ELR (cell line): ENCODE measurements at regions not wholly inside any gene's neighbourhood (a gene's known extent, or its start where the extent isn't known, plus 50 kb on each side); places are given as distances from the start of the nearest gene placed in this dataset.

Experiments
- DNase-seq: peaks from one replicate; pipeline ENCODE4 v3.0.0-alpha.2; 2015; ENCODE audit warnings: low read depth

- DNase-seq, result no peak
These were observed 651.0 kb downstream of the NR2F1-AS1 start for GRCh38 chr5:92930057-92930456.

DNA sequence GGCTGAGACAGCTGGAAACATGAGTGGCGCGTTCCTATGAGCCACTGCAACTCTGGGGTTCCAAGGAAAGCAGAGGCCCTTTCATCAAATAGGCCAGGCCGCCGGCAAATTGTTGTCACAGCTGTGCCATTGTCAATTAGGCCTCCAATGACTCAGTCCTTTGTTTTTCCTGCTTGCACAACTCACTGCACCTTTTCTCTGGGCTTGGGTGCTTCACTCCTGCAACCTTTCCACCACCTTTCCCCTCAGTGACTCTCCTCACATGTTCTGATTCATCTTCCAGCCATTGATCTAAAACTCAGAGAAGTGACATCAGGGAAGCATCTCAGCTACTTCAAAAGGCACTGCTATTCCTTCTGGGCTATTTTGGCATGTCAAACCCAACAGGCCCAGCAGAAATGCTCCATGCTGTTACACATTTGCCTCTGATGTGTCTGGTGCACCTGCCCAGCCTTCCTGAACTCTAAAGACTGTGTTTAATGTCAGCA, 653.7 kb downstream of the NR2F1-AS1 start:
- DNase-seq, result no peak

DNA sequence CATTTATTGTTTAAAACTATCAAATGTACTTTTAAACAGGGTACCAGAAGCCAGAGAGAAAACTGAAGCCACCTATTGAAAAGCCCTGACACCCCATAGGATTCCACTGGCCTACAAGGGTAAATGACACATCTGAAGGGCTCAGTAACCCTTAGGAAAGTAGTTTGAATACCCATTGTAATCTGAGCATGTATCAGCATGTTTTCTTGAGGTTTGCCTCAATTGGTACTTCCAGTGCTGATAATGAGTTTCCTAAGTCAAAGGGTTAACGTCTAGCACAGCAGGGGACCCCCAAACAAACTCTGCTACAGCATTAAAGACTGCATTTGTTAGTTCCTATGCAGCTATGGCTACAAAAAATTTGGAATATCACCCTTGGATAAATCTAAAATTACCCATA, 657.1 kb downstream of the NR2F1-AS1 start:
- DNase-seq, result no peak

DNA sequence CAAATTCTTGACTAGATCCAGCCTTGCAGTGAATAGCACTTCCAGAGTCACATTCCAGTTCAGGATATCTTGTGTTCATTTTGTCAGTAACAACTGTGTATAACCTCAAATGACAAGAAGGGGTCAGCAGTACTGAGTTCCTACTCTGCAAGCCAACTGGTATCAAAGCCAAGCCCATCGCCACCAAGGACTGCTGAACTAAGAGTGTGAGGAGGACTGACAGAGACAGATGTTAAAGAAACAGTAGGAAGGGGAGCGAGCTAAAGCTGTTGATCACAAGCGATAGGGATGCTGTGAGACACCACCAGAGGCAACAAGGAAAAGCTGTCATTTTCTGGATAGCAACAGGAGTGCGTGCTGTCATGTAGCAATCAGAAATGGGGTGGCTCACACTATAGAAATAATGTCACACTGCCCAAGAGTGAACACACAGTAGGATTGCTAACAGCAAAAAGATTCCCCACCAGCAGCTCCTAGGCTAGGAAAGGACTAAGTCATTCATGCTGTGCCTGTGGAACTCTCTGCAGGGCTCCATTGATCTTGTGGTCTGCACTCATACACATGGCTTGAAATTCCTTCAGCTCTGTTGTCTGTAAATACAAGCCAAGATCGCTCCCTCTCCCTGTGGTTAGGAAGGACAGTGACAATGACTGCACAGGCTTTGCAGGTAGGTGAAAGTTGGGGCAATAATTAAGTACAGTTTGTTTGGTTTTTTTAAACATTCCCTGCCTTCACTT, 658.6 kb downstream of the NR2F1-AS1 start:
- DNase-seq, result no peak

DNA sequence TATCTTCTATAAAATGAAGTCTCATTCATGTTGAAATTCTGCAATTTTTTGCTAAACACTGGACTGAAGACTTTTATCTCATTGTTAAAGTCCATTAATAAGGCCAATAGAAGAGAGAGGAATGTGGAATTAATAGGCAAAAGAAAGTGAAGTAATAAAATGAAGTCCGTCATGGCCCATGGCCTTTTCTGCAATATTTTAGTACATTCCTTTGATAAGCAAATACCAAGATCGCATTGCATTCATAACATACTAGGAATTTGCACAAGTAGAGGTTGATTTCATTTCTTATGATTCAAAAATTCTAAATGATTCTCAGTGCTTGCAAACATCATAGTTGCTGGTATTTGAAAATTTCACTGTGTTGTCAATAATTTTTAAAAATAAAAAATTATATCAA, 664.0 kb downstream of the NR2F1-AS1 start:
- no peak for DNase-seq

GRCh38 chr5:92916036-92916435, 665.0 kb downstream of the NR2F1-AS1 start:
- DNase-seq, result peak; percentile 51

DNA sequence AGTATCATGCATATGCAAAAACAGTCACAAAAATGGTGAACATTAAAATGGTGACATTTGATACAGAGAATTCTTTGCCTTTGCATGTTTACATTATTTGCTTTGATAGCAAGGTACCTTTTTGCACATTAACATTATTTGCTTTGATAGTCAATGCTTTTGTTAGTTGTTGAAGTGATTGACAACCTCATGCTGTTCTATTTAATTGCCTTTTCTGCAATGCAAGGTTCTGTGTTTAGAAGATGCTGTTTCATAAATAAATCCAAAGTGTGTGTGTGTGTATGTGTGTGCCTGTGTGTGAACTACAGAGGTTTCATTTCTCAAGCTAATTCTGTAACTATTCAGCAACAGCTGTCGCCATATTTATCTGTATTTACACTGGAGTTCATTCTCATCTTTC, 668.7 kb downstream of the NR2F1-AS1 start:
- DNase-seq, result no peak

DNA sequence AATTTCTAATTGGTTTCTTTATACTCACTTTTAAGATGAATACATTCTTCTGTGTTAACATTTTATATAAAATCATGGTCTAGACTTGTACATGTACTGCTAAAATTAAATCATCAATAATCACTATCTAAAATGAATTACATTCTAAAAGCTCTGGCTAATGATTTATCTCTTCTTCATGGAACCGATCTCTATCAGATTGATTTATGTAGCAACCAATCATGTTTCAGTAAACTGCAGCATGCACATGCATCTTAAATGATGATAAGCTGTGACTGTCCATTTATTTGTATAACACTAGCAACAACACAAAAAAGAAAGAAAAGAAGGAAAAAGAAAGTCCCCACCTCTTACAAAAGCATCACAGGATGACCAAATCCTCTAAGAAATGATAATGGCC, 669.2 kb downstream of the NR2F1-AS1 start:
- no peak for DNase-seq

DNA sequence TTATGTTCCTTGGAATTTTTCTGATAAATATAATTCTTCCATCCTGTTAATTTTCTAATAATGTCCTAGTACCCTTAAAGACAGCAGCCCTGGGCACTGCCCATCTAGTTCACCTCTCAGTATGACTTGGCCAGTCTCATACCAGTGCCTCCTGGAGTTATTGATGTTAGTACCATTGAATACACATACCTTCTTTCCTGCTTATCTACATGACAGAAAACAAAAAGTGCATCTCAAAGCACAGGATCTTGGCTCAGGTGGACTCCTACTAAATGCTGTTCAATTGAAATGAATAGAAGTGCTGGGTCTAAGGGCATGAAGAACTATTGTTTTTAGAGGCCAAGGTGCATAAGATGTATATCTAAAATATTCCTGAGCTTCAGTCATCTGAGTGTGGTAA, 669.7 kb downstream of the NR2F1-AS1 start:
- no peak for DNase-seq

GRCh38 chr5:92909602-92909962, 671.4 kb downstream of the NR2F1-AS1 start:
- DNase-seq, result peak; percentile 43

GRCh38 chr5:92908952-92909601, 671.9 kb downstream of the NR2F1-AS1 start:
- DNase-seq, result no peak

DNA sequence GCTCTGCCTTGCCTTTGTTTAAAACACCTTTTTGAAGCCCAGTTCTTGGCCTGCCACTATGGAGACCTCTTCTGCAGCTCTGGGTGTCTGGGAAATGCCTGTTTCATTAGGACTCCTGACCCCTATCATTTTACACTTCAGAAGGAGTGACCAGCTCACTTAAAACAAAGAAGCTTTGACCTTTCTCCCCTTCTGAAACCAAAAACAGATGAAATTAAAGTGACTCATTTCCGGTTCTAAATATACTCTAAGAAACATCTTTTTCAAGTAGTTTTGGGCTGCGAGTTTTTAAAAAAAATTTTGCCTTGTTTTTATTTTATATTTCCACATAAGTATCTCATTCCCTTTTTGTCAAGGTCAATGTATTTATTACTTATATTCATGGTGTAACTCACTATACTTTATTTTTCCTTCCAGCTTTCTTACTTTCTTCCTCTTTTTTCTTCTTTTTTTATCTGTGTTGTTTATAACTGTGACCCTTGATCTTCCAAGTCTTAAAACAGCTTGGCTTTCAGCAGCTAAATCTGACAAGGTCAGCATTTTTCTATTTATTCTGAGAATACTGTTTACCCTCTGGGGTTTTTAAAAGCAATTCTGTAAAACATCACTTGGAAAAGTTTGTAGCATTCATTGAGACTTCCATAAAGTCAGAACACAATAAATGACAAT, 672.9 kb downstream of the NR2F1-AS1 start:
- peak; percentile 72 for DNase-seq

DNA sequence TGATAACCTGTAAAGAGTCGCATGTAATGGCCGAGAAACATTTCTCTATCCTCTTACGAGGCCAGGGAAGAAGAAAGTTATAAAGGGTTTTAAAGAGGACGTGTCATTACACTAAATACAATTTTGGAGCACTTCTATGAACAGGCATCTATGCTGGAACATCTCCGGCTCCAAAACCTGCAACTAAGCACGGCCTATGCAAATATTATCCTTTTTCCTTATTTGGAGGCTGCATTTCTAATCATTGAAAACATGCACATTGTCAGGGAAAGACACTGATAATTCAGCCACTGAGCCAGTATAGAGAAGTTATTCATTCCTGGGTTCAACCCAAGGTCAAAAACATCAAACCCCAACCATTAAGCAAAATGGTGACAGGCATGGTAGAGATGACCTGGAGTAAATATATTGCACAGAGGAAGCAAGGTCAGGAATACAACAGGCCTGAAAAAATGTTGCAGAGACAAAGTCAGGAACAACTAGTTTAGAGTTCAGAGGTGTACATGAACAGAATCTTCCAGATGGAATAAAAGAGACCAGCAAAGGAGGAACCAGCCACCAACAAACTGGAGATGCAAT, 674.1 kb downstream of the NR2F1-AS1 start:
- no peak for DNase-seq

GRCh38 chr5:92904021-92904420, 677.0 kb downstream of the NR2F1-AS1 start:
- no peak for DNase-seq

- DNase-seq, result no peak
These were observed 681.4 kb downstream of the NR2F1-AS1 start for GRCh38 chr5:92899611-92900010.

GRCh38 chr5:92896722-92897121, 684.3 kb downstream of the NR2F1-AS1 start:
- no peak for DNase-seq

DNA sequence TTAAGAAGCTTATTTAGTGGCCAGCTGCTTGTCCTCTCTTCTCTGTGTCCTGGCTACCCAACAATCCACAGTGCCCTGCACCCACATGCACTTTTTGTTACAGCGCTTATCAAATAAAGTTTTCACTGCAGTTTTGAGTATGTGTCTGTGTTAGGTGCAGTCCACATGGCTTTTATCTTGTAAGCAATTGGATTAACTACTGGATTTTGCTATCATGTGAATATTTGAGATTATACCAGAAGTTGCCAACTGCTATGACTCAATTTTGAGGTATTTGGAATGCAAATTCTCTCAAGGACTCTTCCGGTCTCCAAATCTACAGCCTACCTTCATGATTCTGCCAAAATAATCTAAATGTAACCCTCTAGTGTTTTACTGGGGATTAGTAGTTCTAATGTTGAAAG, 690.2 kb downstream of the NR2F1-AS1 start:
- DNase-seq, result peak; percentile 24

- no peak for DNase-seq
These were observed 691.9 kb downstream of the NR2F1-AS1 start for GRCh38 chr5:92889140-92889539.

DNA sequence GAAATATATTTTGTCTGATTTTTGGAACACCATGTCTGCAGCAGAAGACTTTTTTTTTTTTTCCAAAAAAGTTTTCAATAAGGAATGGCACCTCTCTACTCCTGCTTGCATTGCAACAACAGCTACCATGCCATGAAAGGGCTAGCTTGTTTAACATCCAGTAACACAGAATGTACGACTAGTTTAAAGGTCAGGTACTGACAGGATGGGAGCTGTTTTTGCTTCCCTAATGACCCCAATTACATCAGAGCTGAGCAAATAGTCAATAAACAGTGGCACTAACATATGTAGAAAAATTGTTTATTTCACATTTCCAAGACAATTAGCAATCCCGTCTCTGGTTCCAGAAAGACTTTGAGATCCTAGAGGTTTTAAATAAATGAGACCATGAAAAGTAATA, 693.8 kb downstream of the NR2F1-AS1 start:
- DNase-seq, result no peak

- DNase-seq, result peak; percentile 17
These were observed 694.3 kb downstream of the NR2F1-AS1 start for GRCh38 chr5:92886751-92887150.

- peak; percentile 8 for DNase-seq
These were observed 695.1 kb downstream of the NR2F1-AS1 start for GRCh38 chr5:92885950-92886349.

DNA sequence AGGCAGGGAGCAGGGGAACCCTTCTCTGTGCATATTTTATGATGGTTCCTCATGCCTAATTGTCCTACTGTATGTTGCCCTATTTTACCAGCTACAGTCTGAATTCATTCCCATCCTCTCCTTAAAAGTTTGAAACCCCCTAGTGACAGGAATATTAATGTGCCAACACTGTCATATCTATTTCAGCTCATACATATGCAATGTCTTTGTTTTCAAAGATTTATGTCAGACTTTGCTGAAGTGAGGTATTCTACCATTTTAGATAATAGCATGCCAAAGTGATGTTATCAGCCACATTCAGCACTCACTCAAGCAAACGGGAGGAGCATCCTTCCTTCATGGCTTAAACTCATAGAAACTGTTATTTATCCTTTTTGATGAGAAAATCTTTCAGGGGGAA, 696.5 kb downstream of the NR2F1-AS1 start:
- DNase-seq, result no peak
